HEK293 (cell line): ENCODE measurements at regions not wholly inside any gene's neighbourhood (a gene's known extent, or its start where the extent isn't known, plus 50 kb on each side); places are given as distances from the start of the nearest gene placed in this dataset.

Source experiments
- CTCF ChIA-PET: fragments of 350-600 bp; formaldehyde crosslinking; extraction: SDS; loops from one replicate; lab custom pipeline; 2021; ENCODE audit warnings: antibody characterized with exemption; lab: Yijun Ruan, JAX
- POLR2A ChIA-PET: fragments of 300-600 bp; formaldehyde crosslinking; extraction: SDS; loops from one replicate; lab custom pipeline; 2020; ENCODE audit warnings: antibody characterized with exemption, inconsistent platforms; lab: Yijun Ruan, JAX
- H3K27ac ChIP-seq: fragments of 200-500 bp; sonication (Bioruptor generic); 2 replicates; pipeline ENCODE4 v1.5.1; 2014; ENCODE audit warnings: low read depth, low read length, control low read depth, inconsistent platforms; ENCODE audit errors: extremely low read depth
- H3K36me3 ChIP-seq, 2 experiments: fragments of 200-500 bp in 1 of 2; sonication (Bioruptor generic) in 1 of 2; 1 replicate in 1 of 2; 2 replicates in 1 of 2; pipeline ENCODE4 v1.5.1; 2014 to 2017; ENCODE audit warnings: inconsistent platforms in 2 of 2, low read length in 2 of 2; ENCODE audit not compliant: control insufficient read depth in 2 of 2, insufficient read depth in 1 of 2
- H3K4me1 ChIP-seq: fragments of 200-500 bp; sonication (Bioruptor generic); 2 replicates; pipeline ENCODE4 v1.5.1; 2014; ENCODE audit warnings: mild to moderate bottlenecking, low read length, inconsistent platforms; ENCODE audit not compliant: control insufficient read depth, insufficient read depth
- H3K4me3 ChIP-seq: 2 replicates; pipeline ENCODE4 v1.5.1; 2011; ENCODE audit warnings: low read depth, mild to moderate bottlenecking, control low read depth, low read length, moderate library complexity
- H3K9me3 ChIP-seq: fragments of 200-500 bp; sonication (Bioruptor generic); 2 replicates; pipeline ENCODE4 v1.5.1; 2014; ENCODE audit warnings: low read depth, low read length, inconsistent platforms; ENCODE audit not compliant: control insufficient read depth, insufficient read depth
- GLIS1 ChIP-seq: fragments of 450-650 bp; formaldehyde crosslinking; IDR thresholded peaks from 2 replicates; pipeline ENCODE4 v1.5.1; 2016; ENCODE audit warnings: missing biosample characterization, missing genetic modification characterization
- KLF10 ChIP-seq: fragments of 450-650 bp; IDR thresholded peaks from 2 replicates; pipeline ENCODE4 v1.5.1; 2018; ENCODE audit warnings: missing biosample characterization, mild to moderate bottlenecking, missing genetic modification characterization
- KLF7 ChIP-seq: fragments of 450-650 bp; formaldehyde crosslinking; IDR thresholded peaks from 2 replicates; pipeline ENCODE4 v1.5.1; 2016; ENCODE audit warnings: missing biosample characterization, missing genetic modification characterization, borderline replicate concordance
- KLF8 ChIP-seq: fragments of 450-650 bp; formaldehyde crosslinking; IDR thresholded peaks from 2 replicates; pipeline ENCODE4 v1.5.1; 2016; ENCODE audit warnings: missing biosample characterization, missing genetic modification characterization
- MZF1 ChIP-seq: fragments of 450-650 bp; formaldehyde crosslinking; IDR thresholded peaks from 2 replicates; pipeline ENCODE4 v1.5.1; 2017; ENCODE audit warnings: missing biosample characterization, missing genetic modification characterization, borderline replicate concordance
- PBX3 ChIP-seq: sonication (generic); formaldehyde crosslinking; IDR thresholded peaks from 2 replicates; pipeline ENCODE4 v1.8.1; 2022; ENCODE audit warnings: mild to moderate bottlenecking, moderate library complexity, missing genetic modification reagents
- REST ChIP-seq: fragments of 450-650 bp; formaldehyde crosslinking; IDR thresholded peaks from 2 replicates; pipeline ENCODE4 v1.5.1; 2016; ENCODE audit warnings: missing biosample characterization, missing genetic modification characterization
- TRIM28 ChIP-seq: IDR thresholded peaks from 2 replicates; pipeline ENCODE4 v1.6.1; 2011; ENCODE audit warnings: low read length, control low read depth, borderline replicate concordance
- TSHZ1 ChIP-seq: fragments of 450-650 bp; formaldehyde crosslinking; IDR thresholded peaks from 2 replicates; pipeline ENCODE4 v1.5.1; 2016; ENCODE audit warnings: missing biosample characterization, missing genetic modification characterization, borderline replicate concordance
- ZBTB10 ChIP-seq: fragments of 450-650 bp; formaldehyde crosslinking; IDR thresholded peaks from 2 replicates; pipeline ENCODE4 v1.5.1; 2016; ENCODE audit warnings: missing biosample characterization, missing genetic modification characterization
- ZBTB49 ChIP-seq: fragments of 450-650 bp; formaldehyde crosslinking; IDR thresholded peaks from 2 replicates; pipeline ENCODE4 v1.5.1; 2016; ENCODE audit warnings: missing biosample characterization, missing genetic modification characterization, low read depth
- ZBTB8A ChIP-seq: fragments of 450-650 bp; formaldehyde crosslinking; IDR thresholded peaks from 2 replicates; pipeline ENCODE4 v1.5.1; 2016; ENCODE audit warnings: missing biosample characterization, missing genetic modification characterization
- ZFHX2 ChIP-seq: fragments of 450-650 bp; formaldehyde crosslinking; conservative IDR thresholded peaks from 2 replicates; pipeline ENCODE4 v1.5.1; 2016; ENCODE audit warnings: missing biosample characterization, missing genetic modification characterization
- ZFP41 ChIP-seq: fragments of 450-650 bp; formaldehyde crosslinking; IDR thresholded peaks from 2 replicates; pipeline ENCODE4 v1.5.1; 2016; ENCODE audit warnings: missing biosample characterization, missing genetic modification characterization, borderline replicate concordance
- ZNF175 ChIP-seq: fragments of 450-650 bp; formaldehyde crosslinking; IDR thresholded peaks from 2 replicates; pipeline ENCODE4 v1.5.1; 2016; ENCODE audit warnings: missing biosample characterization, missing genetic modification characterization
- ZNF2 ChIP-seq: fragments of 450-650 bp; formaldehyde crosslinking; IDR thresholded peaks from 2 replicates; pipeline ENCODE4 v1.5.1; 2016; ENCODE audit warnings: missing biosample characterization, missing genetic modification characterization
- ZNF292 ChIP-seq: fragments of 450-650 bp; formaldehyde crosslinking; IDR thresholded peaks from 2 replicates; pipeline ENCODE4 v1.5.1; 2016; ENCODE audit warnings: low read depth, missing biosample characterization, missing genetic modification characterization, borderline replicate concordance
- ZNF404 ChIP-seq: fragments of 450-650 bp; formaldehyde crosslinking; IDR thresholded peaks from 2 replicates; pipeline ENCODE4 v1.5.1; 2017; ENCODE audit warnings: missing biosample characterization, missing genetic modification characterization
- ZNF624 ChIP-seq: fragments of 450-650 bp; formaldehyde crosslinking; IDR thresholded peaks from 2 replicates; pipeline ENCODE4 v1.5.1; 2017; ENCODE audit warnings: missing biosample characterization, missing genetic modification characterization
- ZNF658 ChIP-seq: fragments of 450-650 bp; formaldehyde crosslinking; IDR thresholded peaks from 2 replicates; pipeline ENCODE4; 2016; ENCODE audit warnings: missing biosample characterization, missing genetic modification characterization
- ZNF707 ChIP-seq: fragments of 450-650 bp; formaldehyde crosslinking; IDR thresholded peaks from 2 replicates; pipeline ENCODE4 v1.5.1; 2016; ENCODE audit warnings: missing biosample characterization, missing genetic modification characterization
- ZNF777 ChIP-seq: fragments of 450-650 bp; formaldehyde crosslinking; IDR thresholded peaks from 2 replicates; pipeline ENCODE4 v1.5.1; 2017; ENCODE audit warnings: missing biosample characterization, missing genetic modification characterization, borderline replicate concordance

- Histone ChIP-seq H3K9me3 (no peaks in the 10 kb centered on the region), H3K4me3 (no peak overlapping the region), H3K27ac (no peak overlapping the region), H3K4me1 (no peaks in the 10 kb centered on the region), H3K36me3 (no peaks in the 10 kb centered on the region)
- CTCF ChIA-PET = no interaction called here
- POLR2A ChIA-PET = no interaction called here
- TF ChIP-seq KLF10 (tag by site-specific recombination) (no peak), ZBTB10 (tag by site-specific recombination) (no peak), ZNF292 (tag by site-specific recombination) (no peak), KLF8 (no peak), ZBTB49 (no peak), ZNF624 (tag by site-specific recombination) (no peak), TRIM28 (no peak), PBX3 (no peak), ZNF404 (tag by site-specific recombination) (no peak)
These were observed 440.4 kb upstream of the CADM1 start for GRCh38 chr11:115944596-115944995.

- H3K27ac ChIP-seq = no peak overlapping the region
- POLR2A ChIA-PET = no interaction called here
- CTCF ChIA-PET = interaction anchor here (0.6 to 1.4 kb wide), 2 partner anchors 13 to 73 kb away, joined by 3 read pairs; no protein-coding TSS in a partner anchor
- no peak for TF ChIP-seq ZNF707 (tag by site-specific recombination)
- no peak for TF ChIP-seq ZFP41 (tag by site-specific recombination)
- no peak for TF ChIP-seq MZF1
- TF ChIP-seq KLF8 = no peak
- no peak for TF ChIP-seq ZNF175 (tag by site-specific recombination)
- no peak for TF ChIP-seq ZNF2
- TF ChIP-seq GLIS1 (tag by site-specific recombination) = no peak
- TF ChIP-seq ZNF658 (tag by site-specific recombination) = no peak
- no peak for TF ChIP-seq KLF7
- no peak for TF ChIP-seq TSHZ1 (tag by site-specific recombination)
- no peak for TF ChIP-seq ZBTB8A (tag by site-specific recombination)
- no peak for TF ChIP-seq ZFHX2 (tag by site-specific recombination)
- no peak for TF ChIP-seq ZNF777
- no peak for TF ChIP-seq REST
These were observed 437.8 kb upstream of the CADM1 start for GRCh38 chr11:115942011-115942410.

More at GRCh38 chr11:115942011-115942410, 437.8 kb upstream of the CADM1 start:
- Histone ChIP-seq H3K9me3 (no peaks in the 10 kb centered on the region), H3K4me3 (no peak overlapping the region), H3K4me1 (no peaks in the 10 kb centered on the region), H3K36me3 (no peaks in the 10 kb centered on the region)
